Astrocyte (in vitro differentiated cells and primary cell): ENCODE measurements at regions not wholly inside any gene's neighbourhood (a gene's known extent, or its start where the extent isn't known, plus 50 kb on each side); places are given as distances from the start of the nearest gene placed in this dataset.

Experiments
- DNase-seq: peaks from one replicate; pipeline ENCODE4 v3.0.0-alpha.2; 2010; ENCODE audit warnings: low read depth
- FAIRE-seq: peaks from 2 replicates; lab custom pipeline; 2011; peaks lifted over from hg19 to GRCh38; lab: Jason Lieb, UNC
- H2AFZ ChIP-seq: 2 replicates; pipeline ENCODE4 v1.6.0; 2012; ENCODE audit warnings: low read depth, low read length, inconsistent platforms
- H3K27ac ChIP-seq: 2 replicates; pipeline ENCODE4 v1.5.1; 2011; ENCODE audit warnings: low read depth, low read length, inconsistent platforms
- H3K27me3 ChIP-seq: 2 replicates; pipeline ENCODE4 v1.6.0; 2011; ENCODE audit warnings: low read length, inconsistent platforms; ENCODE audit not compliant: insufficient read depth
- H3K36me3 ChIP-seq: 2 replicates; pipeline ENCODE4 v1.5.1; 2011; ENCODE audit warnings: low read length, inconsistent platforms; ENCODE audit not compliant: insufficient read depth
- H3K4me1 ChIP-seq: 2 replicates; pipeline ENCODE4 v1.5.1; 2011; ENCODE audit warnings: low read length, inconsistent platforms; ENCODE audit not compliant: insufficient read depth
- H3K4me2 ChIP-seq: 2 replicates; pipeline ENCODE4 v1.6.0; 2012; ENCODE audit warnings: low read length, inconsistent platforms
- H3K4me3 ChIP-seq: 2 replicates; pipeline ENCODE4 v1.5.1; 2011; ENCODE audit warnings: low read depth, mild to moderate bottlenecking, low read length, inconsistent platforms; ENCODE audit not compliant: insufficient read depth
- H3K79me2 ChIP-seq: 2 replicates; pipeline ENCODE4 v1.6.0; 2012; ENCODE audit warnings: mild to moderate bottlenecking, low read length, inconsistent platforms; ENCODE audit not compliant: insufficient read depth
- H3K9ac ChIP-seq: 2 replicates; pipeline ENCODE4 v1.6.0; 2012; ENCODE audit warnings: mild to moderate bottlenecking, low read length, inconsistent platforms
- H3K9me3 ChIP-seq: 2 replicates; pipeline ENCODE4 v1.5.1; 2012; ENCODE audit warnings: low read depth, mild to moderate bottlenecking, low read length, inconsistent platforms; ENCODE audit not compliant: insufficient read depth
- H4K20me1 ChIP-seq: 2 replicates; pipeline ENCODE4 v1.6.0; 2012; ENCODE audit warnings: low read length, inconsistent platforms; ENCODE audit not compliant: insufficient read depth
- H3K27ac Mint-ChIP-seq: one replicate; pipeline ENCODE4 v1.8.0; 2021; ENCODE audit warnings: mild to moderate bottlenecking, mixed read lengths; ENCODE audit not compliant: unreplicated experiment
- H3K27me3 Mint-ChIP-seq: one replicate; pipeline ENCODE4 v1.8.0; 2021; ENCODE audit warnings: low read depth, mixed read lengths; ENCODE audit not compliant: unreplicated experiment
- H3K36me3 Mint-ChIP-seq: one replicate; pipeline ENCODE4 v1.8.0; 2021; ENCODE audit warnings: low read depth, mixed read lengths; ENCODE audit not compliant: unreplicated experiment
- H3K4me1 Mint-ChIP-seq: one replicate; pipeline ENCODE4 v1.8.0; 2021; ENCODE audit warnings: low read depth, mixed read lengths; ENCODE audit not compliant: unreplicated experiment
- H3K4me3 Mint-ChIP-seq: one replicate; pipeline ENCODE4 v1.8.0; 2021; ENCODE audit warnings: mild to moderate bottlenecking, moderate library complexity, mixed read lengths; ENCODE audit not compliant: unreplicated experiment
- H3K9me3 Mint-ChIP-seq: one replicate; pipeline ENCODE4 v1.8.0; 2021; ENCODE audit warnings: mild to moderate bottlenecking, mixed read lengths; ENCODE audit not compliant: unreplicated experiment
- EZH2 ChIP-seq: IDR thresholded peaks from 2 replicates; pipeline ENCODE4 v1.6.1; 2012; ENCODE audit warnings: mild to moderate bottlenecking, low read length, inconsistent platforms; ENCODE audit not compliant: insufficient read depth
- TF ChIP-seq, protein P1 (sequence below): IDR thresholded peaks from 2 replicates; pipeline ENCODE4 v1.5.1; 2011; ENCODE audit warnings: low read depth, mild to moderate bottlenecking, inconsistent platforms, low read length, moderate library complexity; ENCODE audit not compliant: insufficient read depth

DNA sequence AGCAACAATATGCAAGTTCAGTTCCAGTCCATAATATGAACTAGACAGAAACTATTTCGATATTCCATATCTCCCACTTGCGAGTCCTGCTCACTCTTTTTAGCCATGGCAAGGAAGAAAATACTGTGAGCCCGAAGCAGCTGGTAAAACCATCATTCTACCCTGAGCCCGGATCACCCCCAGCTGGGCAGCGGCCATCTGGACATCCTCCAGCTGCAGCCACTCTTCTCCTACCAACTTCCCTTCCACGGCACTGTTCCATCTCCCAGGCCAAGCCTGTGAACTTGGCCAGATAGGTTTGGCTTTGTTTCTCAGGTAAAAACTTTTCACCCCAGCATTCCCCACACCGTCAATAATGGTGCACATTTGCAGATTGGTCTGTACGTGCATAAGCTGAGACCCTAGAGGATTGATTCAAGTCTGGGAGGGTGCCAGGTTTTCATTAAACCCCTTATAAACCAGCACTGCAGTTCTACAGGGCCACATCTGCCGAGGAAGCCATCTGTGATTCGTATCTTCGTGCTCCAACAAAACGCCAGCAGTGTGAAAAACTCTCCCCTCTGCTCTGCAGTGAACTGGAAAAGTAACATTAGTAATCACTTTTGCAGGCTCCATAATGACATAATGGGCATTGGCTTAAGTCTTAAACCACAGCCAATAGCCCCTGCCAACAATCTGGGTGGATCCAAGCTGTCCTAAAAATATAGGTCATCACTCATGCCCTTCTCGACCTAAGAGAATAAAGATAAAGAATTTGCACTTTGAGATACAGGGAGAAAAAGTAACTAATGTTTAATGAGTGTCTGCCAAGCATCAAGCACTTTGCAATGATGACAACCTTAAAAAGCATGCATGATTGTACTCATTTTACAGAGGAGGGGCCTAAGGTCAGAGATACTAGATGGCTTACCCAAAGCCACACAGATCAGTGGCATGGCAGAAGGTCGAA is 205.1 kb downstream of the PLPP3 start:
- Mint-ChIP-seq H3K4me3 (no peak overlapping the region), H3K4me1 (peaks cover 16% of the 10 kb centered on the region), H3K27me3 (peaks cover 14% of the 10 kb centered on the region), H3K9me3 (no peaks in the 10 kb centered on the region), H3K36me3 (no peaks in the 10 kb centered on the region), H3K27ac (no peak overlapping the region)
- Histone ChIP-seq H3K9ac (no peak overlapping the region), H2AFZ (no peak overlapping the region), H3K4me2 (peak overlapping the region; percentile 34), H3K27ac (no peak overlapping the region), H3K9me3 (no peaks in the 10 kb centered on the region), H3K4me1 (peaks cover 18% of the 10 kb centered on the region), H3K27me3 (no peaks in the 10 kb centered on the region), H4K20me1 (no peaks in the 10 kb centered on the region), H3K79me2 (no peaks in the 10 kb centered on the region), H3K4me3 (no peak overlapping the region), H3K36me3 (no peaks in the 10 kb centered on the region)
- TF ChIP-seq, protein P1, sequence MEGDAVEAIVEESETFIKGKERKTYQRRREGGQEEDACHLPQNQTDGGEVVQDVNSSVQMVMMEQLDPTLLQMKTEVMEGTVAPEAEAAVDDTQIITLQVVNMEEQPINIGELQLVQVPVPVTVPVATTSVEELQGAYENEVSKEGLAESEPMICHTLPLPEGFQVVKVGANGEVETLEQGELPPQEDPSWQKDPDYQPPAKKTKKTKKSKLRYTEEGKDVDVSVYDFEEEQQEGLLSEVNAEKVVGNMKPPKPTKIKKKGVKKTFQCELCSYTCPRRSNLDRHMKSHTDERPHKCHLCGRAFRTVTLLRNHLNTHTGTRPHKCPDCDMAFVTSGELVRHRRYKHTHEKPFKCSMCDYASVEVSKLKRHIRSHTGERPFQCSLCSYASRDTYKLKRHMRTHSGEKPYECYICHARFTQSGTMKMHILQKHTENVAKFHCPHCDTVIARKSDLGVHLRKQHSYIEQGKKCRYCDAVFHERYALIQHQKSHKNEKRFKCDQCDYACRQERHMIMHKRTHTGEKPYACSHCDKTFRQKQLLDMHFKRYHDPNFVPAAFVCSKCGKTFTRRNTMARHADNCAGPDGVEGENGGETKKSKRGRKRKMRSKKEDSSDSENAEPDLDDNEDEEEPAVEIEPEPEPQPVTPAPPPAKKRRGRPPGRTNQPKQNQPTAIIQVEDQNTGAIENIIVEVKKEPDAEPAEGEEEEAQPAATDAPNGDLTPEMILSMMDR = no peak
- no peak for TF ChIP-seq EZH2
- peak; percentile 57 for DNase-seq
- FAIRE-seq = peak; percentile 26

DNA sequence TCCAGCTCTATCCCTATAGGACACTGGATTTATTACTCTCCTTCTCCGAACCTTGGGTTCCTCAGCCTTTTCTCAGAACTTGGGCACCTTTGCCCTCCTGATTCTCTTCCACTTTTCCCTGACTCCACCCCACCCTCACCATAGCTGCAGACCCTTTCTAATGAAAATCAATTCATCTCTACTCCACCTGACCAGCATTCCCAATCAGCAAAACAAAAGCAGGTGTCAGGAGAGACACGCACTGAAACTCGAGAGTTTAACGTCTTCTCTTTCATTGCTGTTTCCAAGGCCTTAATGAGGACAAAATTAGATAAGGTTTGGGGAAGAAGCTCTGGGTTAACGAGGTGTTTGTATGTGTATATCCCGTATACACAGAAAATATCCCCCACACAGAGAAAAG is 208.8 kb downstream of the PLPP3 start:
- TF ChIP-seq, protein P1 = no peak
- no peak for TF ChIP-seq EZH2
- Histone ChIP-seq H3K9me3 (no peaks in the 10 kb centered on the region), H3K4me2 (no peak overlapping the region), H3K4me3 (no peak overlapping the region), H3K4me1 (peaks cover 11% of the 10 kb centered on the region), H3K9ac (no peak overlapping the region), H3K79me2 (no peaks in the 10 kb centered on the region), H3K27ac (no peak overlapping the region), H4K20me1 (no peaks in the 10 kb centered on the region), H3K36me3 (no peaks in the 10 kb centered on the region), H3K27me3 (no peaks in the 10 kb centered on the region), H2AFZ (no peak overlapping the region)
- no peak overlapping the region for H3K27ac Mint-ChIP-seq
- H3K36me3 Mint-ChIP-seq = no peaks in the 10 kb centered on the region
- peaks cover 9% of the 10 kb centered on the region for H3K27me3 Mint-ChIP-seq
- DNase-seq (no peak), FAIRE-seq (no peak)
- no peak overlapping the region for H3K4me3 Mint-ChIP-seq
- H3K9me3 Mint-ChIP-seq = no peaks in the 10 kb centered on the region
- H3K4me1 Mint-ChIP-seq = peaks cover 8% of the 10 kb centered on the region
